GM21447 (cell line): ENCODE measurements at regions not wholly inside any gene's neighbourhood (a gene's known extent, or its start where the extent isn't known, plus 50 kb on each side); places are given as distances from the start of the nearest gene placed in this dataset.
"Not testable (repeated sequence)": the region's sequence is repeated elsewhere in the genome, so short reads cannot be mapped to it uniquely, and the experiment has no call there.

Source experiments
- ATAC-seq: cut with Tn5 transposase; IDR thresholded peaks from one replicate; pipeline ENCODE4 v1.9.1; 2021; ENCODE audit not compliant: unreplicated experiment

- ATAC-seq: no peak
Measured at GRCh38 chr14:56351861-56352260, 227.7 kb upstream of the TMEM260 start.

GRCh38 chr14:56352999-56353398 lies 226.6 kb upstream of the TMEM260 start:
- no peak for ATAC-seq

- ATAC-seq: no peak
Measured at GRCh38 chr14:56357428-56357827, 222.2 kb upstream of the TMEM260 start.

- no peak for ATAC-seq
Measured at GRCh38 chr14:56358275-56358674, 221.3 kb upstream of the TMEM260 start.

GRCh38 chr14:56358851-56359614 lies 220.6 kb upstream of the TMEM260 start:
- ATAC-seq: peak; percentile 97

- ATAC-seq: not testable (repeated sequence)
Measured at GRCh38 chr14:56365663-56366062, 213.9 kb upstream of the TMEM260 start.

GRCh38 chr14:56367416-56367815 lies 212.2 kb upstream of the TMEM260 start:
- ATAC-seq: no peak

GRCh38 chr14:56371737-56372136 lies 207.9 kb upstream of the TMEM260 start:
- no peak for ATAC-seq

GRCh38 chr14:56374421-56374820 lies 205.2 kb upstream of the TMEM260 start:
- no peak for ATAC-seq

GRCh38 chr14:56378046-56378445 lies 201.6 kb upstream of the TMEM260 start:
- ATAC-seq: no peak

- no peak for ATAC-seq
Measured at GRCh38 chr14:56378475-56378877, 201.1 kb upstream of the TMEM260 start.

- ATAC-seq: no peak
Measured at GRCh38 chr14:56379956-56380355, 199.6 kb upstream of the TMEM260 start.

GRCh38 chr14:56386024-56386423 lies 193.6 kb upstream of the TMEM260 start:
- ATAC-seq: no peak

GRCh38 chr14:56390859-56391258 lies 188.7 kb upstream of the TMEM260 start:
- ATAC-seq: no peak

GRCh38 chr14:56394826-56395530 lies 184.6 kb upstream of the TMEM260 start:
- ATAC-seq: no peak

GRCh38 chr14:56400109-56400825 lies 179.3 kb upstream of the TMEM260 start:
- ATAC-seq: no peak

GRCh38 chr14:56412468-56413434 lies 166.8 kb upstream of the TMEM260 start:
- no peak for ATAC-seq

- ATAC-seq: no peak
Measured at GRCh38 chr14:56413721-56414120, 165.9 kb upstream of the TMEM260 start.

GRCh38 chr14:56414236-56414635 lies 165.4 kb upstream of the TMEM260 start:
- ATAC-seq: no peak

- no peak for ATAC-seq
Measured at GRCh38 chr14:56416213-56416612, 163.4 kb upstream of the TMEM260 start.

- no peak for ATAC-seq
Measured at GRCh38 chr14:56417173-56417572, 162.4 kb upstream of the TMEM260 start.
